ENCODE measurements at regions not wholly inside any gene's neighbourhood (a gene's known extent, or its start where the extent isn't known, plus 50 kb on each side); places are given as distances from the start of the nearest gene placed in this dataset.

GRCh38 chr4:101647710-101648034 is 142.9 kb upstream of the BANK1 start:
- DNase-seq (ENCODE audit: low read depth, low spot score) (no peak), ATAC-seq (no peak)
- intact Hi-C loops (cut with micrococcal nuclease; ENCODE audit: unreplicated experiment) (no loop called here), in situ Hi-C loops (cut with HindIII; ENCODE audit: low pct_unique_long_range_greater_than_20kb, low sequenced_read_pairs) (no loop called here)
- Histone ChIP-seq H3K4me1 (ENCODE audit: control insufficient read depth, insufficient read depth, low read length) (no peaks in the 10 kb centered on the region), H3K4me3 (ENCODE audit: low read depth in 2 of 2, low read length in 2 of 2) (no peak overlapping the region), H3K27me3 (ENCODE audit: control insufficient read depth, insufficient read depth, low read length) (no peaks in the 10 kb centered on the region), H3K27ac (ENCODE audit: low read length) (no peak overlapping the region), H3K9me3 (ENCODE audit: control insufficient read depth, insufficient read depth, low read depth, low read length) (no peaks in the 10 kb centered on the region), H3K36me3 (ENCODE audit: control insufficient read depth, insufficient read depth, low read length) (no peaks in the 10 kb centered on the region)
- POLR2A ChIA-PET: no interaction called here
- TF ChIP-seq SIN3A (IDR thresholded peaks at IDR 0.05; ENCODE audit: borderline replicate concordance, insufficient read depth, low read depth, low read length) (no peak), REST (IDR thresholded peaks at IDR 0.05; ENCODE audit: insufficient read depth in 1 of 2, low read depth in 2 of 2, low read length in 1 of 2) (no peak), POLR2AphosphoS5 (IDR thresholded peaks at IDR 0.05; ENCODE audit: low read depth, low read length) (no peak), CTCF (IDR thresholded peaks at IDR 0.05) (no peak), TCF7L2 (IDR thresholded peaks at IDR 0.05; ENCODE audit: low read depth, low read length) (no peak)
- CTCF ChIA-PET: no interaction called here
- BruUV-seq (replicated peaks): no TSS peak

- BruUV-seq (replicated peaks): no TSS peak
- Histone ChIP-seq H3K4me1 (ENCODE audit: control insufficient read depth, insufficient read depth, low read length) (no peaks in the 10 kb centered on the region), H3K27ac (ENCODE audit: low read length) (no peak overlapping the region), H3K9me3 (ENCODE audit: control insufficient read depth, insufficient read depth, low read depth, low read length) (no peaks in the 10 kb centered on the region), H3K4me3 (ENCODE audit: low read depth in 2 of 2, low read length in 2 of 2) (no peak overlapping the region), H3K27me3 (ENCODE audit: control insufficient read depth, insufficient read depth, low read length) (no peaks in the 10 kb centered on the region), H3K36me3 (ENCODE audit: control insufficient read depth, insufficient read depth, low read length) (no peaks in the 10 kb centered on the region)
- ATAC-seq (no peak), DNase-seq (ENCODE audit: low read depth, low spot score) (no peak)
- TF ChIP-seq REST (IDR thresholded peaks at IDR 0.05; ENCODE audit: insufficient read depth in 1 of 2, low read depth in 2 of 2, low read length in 1 of 2): no peak
- no peak for TF ChIP-seq CTCF (IDR thresholded peaks at IDR 0.05)
- TF ChIP-seq SIN3A (IDR thresholded peaks at IDR 0.05; ENCODE audit: borderline replicate concordance, insufficient read depth, low read depth, low read length): no peak
- no peak for TF ChIP-seq POLR2AphosphoS5 (IDR thresholded peaks at IDR 0.05; ENCODE audit: low read depth, low read length)
- no peak for TF ChIP-seq TCF7L2 (IDR thresholded peaks at IDR 0.05; ENCODE audit: low read depth, low read length)
- ChIA-PET POLR2A (no interaction called here), CTCF (no interaction called here)
- intact Hi-C loops (cut with micrococcal nuclease; ENCODE audit: unreplicated experiment): no loop called here
- in situ Hi-C loops (cut with HindIII; ENCODE audit: low pct_unique_long_range_greater_than_20kb, low sequenced_read_pairs): no loop called here
Measured at GRCh38 chr4:101644516-101644915, 146.0 kb upstream of the BANK1 start.
